GM12801 (cell line): ENCODE measurements at regions not wholly inside any gene's neighbourhood (a gene's known extent, or its start where the extent isn't known, plus 50 kb on each side); places are given as distances from the start of the nearest gene placed in this dataset.

Experiments used
- TF ChIP-seq, protein P1 (sequence below): IDR thresholded peaks from one replicate; pipeline ENCODE4 v1.5.1; 2011; ENCODE audit warnings: control low read depth; ENCODE audit not compliant: insufficient read length; ENCODE audit errors: extremely low read depth

DNA sequence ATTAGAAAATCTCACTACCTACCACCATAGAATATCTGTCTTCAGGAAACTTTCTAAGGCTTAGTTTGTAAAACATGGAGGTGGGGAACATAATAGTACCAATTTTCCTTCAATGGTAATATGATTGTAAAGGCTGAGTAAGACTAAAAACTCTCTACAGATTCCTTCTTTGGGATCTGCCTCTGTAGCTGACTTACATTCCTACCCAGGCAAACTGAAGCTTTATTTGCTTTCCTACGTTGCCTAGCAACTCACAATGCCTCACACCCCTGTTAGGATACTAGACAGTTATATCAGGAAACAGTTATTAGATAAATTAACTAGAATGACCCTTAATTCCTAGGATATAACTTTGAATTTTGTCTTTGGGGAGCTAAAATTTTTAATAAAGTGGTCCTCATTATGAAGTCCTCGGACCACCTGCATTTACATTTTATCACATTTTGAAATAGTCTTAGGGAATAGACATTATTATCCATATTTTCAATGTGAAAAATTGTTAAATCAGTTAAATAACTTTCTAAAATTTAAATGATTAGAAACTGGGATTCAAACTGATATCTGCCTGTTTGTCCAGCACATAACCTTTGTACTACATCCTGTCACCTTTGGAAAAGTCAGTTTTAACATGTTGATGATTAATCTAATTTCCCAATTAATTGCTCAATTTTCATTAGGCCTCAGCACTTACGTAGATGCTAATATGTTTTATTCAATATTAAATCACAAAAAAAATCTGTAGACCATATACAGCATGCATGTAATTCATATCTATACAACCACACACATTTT, 591.4 kb downstream of the RNF144B start:
- TF ChIP-seq, protein P1, sequence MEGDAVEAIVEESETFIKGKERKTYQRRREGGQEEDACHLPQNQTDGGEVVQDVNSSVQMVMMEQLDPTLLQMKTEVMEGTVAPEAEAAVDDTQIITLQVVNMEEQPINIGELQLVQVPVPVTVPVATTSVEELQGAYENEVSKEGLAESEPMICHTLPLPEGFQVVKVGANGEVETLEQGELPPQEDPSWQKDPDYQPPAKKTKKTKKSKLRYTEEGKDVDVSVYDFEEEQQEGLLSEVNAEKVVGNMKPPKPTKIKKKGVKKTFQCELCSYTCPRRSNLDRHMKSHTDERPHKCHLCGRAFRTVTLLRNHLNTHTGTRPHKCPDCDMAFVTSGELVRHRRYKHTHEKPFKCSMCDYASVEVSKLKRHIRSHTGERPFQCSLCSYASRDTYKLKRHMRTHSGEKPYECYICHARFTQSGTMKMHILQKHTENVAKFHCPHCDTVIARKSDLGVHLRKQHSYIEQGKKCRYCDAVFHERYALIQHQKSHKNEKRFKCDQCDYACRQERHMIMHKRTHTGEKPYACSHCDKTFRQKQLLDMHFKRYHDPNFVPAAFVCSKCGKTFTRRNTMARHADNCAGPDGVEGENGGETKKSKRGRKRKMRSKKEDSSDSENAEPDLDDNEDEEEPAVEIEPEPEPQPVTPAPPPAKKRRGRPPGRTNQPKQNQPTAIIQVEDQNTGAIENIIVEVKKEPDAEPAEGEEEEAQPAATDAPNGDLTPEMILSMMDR: no peak

DNA sequence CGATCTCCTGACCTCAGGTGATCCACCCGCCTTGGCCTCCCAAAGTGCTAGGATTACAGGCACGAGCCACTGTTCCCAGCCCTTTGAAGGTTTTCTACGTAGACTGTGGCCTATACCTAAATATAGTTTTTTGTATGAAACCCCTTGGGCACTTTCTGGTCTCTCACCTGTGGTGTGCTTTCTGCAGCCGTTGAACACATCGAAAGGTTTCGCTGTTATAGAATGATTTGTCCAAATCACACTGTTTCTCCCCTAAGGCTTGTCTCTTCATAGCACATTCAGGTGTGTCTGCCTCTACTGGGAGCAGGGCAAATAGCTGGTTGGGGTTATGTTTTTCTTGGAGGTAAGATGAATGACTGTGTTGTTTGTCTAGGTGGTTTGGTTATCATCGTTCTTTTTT, 597.9 kb downstream of the RNF144B start:
- TF ChIP-seq, protein P1: no peak

DNA sequence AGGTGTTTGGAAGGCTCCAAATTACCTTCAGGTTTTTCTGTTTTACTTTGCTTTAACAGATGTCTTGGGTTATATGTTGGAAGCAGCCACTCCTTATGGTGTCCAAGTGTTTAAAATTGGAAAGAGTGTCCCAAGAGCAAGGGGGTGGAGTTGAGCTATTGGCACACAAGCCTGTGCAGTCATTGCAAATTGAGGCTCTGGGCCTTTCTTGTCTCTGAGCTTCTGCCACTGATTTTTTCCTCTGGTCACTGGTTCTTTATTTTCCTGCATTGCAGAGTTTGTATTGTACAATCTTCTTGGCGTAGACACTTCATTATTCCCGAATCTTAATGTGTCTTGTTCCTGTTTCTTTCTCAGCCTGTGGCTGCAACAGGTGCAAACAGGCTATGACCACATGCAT, 598.8 kb downstream of the RNF144B start:
- TF ChIP-seq, protein P1: no peak

DNA sequence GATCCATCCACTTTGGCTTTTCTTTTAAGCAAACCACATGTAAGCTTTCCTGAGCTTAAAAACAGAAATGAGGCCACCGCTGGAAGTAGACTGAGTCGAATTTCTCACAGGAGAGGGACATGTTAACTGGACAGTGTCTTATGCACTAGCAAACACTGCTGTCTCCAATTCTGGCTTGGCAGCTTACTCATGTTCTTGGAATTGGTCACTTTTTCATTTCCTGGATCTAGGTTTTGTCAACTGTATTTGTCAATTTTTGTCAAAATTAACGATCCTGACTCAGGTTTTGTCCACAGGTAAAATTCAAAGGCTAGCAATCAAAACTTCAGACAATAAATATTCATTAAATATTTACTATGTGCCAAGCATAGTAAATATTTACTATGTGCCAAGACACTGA, 601.5 kb downstream of the RNF144B start:
- TF ChIP-seq, protein P1: no peak

DNA sequence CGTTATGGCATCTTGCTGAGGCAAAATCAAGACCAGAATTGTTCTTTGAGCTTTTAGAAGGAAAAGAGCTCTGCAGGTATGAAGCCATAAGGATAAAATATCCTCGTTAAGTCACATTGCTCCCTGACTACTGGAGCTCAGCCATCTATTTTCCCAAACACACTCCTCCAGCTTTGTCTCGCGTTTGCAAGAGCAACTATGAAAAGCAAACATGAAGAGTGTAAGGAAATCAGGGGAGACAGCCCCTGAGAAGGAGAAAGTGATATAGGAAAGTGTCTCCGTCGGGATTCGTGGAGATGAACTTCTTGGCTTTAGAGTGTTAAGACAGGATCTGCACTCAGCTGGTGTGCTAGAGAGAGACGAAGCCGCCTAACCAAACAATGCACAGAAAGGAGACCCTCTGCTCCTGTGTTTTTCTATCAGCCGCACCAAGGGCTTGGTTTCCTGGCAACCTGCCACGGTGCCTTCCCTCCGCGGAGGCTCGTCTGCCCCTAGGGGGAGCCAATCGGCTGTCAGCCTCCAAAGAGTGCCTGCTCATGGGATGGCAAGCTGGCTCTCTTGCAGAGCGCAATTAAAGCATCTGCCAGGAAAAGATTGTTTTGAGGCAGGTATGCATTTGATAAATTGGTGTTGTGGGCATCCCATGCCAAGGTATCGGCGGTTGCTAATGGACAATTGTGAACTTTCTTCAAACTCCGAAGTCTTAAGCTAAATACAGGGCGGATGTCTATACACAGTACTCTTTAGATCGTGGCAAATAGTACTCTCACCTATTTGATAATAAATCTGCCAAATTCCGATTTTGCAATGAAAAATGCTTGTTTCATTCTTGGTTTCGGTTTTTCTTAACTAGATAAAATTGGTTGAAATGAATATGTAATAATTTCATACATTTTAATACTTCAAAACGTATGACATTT, 603.2 kb downstream of the RNF144B start:
- TF ChIP-seq, protein P1: no peak

DNA sequence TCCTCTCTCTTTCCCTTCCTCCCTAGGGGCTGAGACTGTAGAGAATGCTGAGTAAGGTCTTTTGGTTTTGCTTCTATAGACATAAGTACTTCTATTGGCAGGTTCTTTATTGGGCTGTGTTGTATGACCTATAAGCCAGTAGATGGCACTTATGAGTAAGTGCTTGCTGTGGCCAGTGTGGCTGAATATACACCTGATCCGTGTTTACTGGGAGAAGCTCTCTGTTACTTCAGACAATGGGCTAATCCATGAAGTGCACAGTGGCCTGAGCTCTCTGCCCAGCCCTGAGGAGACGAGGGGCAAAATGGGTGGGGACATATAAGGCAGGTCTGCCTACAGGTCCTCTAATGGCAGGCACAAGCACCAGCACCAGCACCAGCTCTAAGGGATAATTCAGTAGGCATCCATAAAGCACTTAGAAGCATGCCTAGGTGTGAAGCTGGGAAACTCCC, 610.3 kb downstream of the RNF144B start:
- TF ChIP-seq, protein P1: no peak

DNA sequence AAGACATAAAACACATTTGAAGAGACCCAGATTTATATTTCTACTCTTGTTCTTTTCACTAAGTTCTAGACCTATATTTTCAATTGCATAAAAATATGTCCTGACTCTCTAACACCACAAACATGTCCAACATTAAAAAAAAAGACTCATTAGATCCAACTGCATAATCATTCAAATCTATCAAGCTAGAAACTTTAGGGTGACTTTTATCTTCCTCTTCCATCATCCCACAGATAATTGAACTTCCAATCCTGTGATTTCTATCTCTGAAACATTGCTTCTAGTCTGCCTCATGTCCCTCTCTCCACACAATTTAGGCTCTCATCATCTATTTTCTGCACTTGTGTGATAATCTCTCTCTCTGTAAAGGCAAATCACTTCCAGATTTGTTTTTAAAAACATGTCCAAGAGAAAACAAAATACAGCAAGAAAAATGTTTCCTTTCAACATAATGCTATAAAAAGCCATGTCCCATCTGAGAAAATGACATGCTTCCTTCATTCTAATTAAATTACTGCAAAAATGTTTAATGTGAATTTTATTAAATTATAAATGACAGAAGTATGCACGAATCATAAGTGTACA, 615.9 kb downstream of the RNF144B start:
- TF ChIP-seq, protein P1: no peak
